LNCaP clone FGC (cell line): ENCODE measurements at regions not wholly inside any gene's neighbourhood (a gene's known extent, or its start where the extent isn't known, plus 50 kb on each side); places are given as distances from the start of the nearest gene placed in this dataset.

Experiments
- DNase-seq: peaks from one replicate; pipeline ENCODE4 v3.0.0-alpha.2; 2011; ENCODE audit warnings: low read depth
- H3K4me3 ChIP-seq: 2 replicates; pipeline ENCODE4 v1.5.1; 2011; ENCODE audit warnings: mild to moderate bottlenecking, low read depth, low read length, control low read depth
- TF ChIP-seq, protein P1 (sequence below): IDR thresholded peaks from 2 replicates; pipeline ENCODE4 v1.5.1; 2012; ENCODE audit warnings: mild to moderate bottlenecking; ENCODE audit not compliant: control insufficient read depth, insufficient read depth; ENCODE audit errors: extremely low read depth

DNA sequence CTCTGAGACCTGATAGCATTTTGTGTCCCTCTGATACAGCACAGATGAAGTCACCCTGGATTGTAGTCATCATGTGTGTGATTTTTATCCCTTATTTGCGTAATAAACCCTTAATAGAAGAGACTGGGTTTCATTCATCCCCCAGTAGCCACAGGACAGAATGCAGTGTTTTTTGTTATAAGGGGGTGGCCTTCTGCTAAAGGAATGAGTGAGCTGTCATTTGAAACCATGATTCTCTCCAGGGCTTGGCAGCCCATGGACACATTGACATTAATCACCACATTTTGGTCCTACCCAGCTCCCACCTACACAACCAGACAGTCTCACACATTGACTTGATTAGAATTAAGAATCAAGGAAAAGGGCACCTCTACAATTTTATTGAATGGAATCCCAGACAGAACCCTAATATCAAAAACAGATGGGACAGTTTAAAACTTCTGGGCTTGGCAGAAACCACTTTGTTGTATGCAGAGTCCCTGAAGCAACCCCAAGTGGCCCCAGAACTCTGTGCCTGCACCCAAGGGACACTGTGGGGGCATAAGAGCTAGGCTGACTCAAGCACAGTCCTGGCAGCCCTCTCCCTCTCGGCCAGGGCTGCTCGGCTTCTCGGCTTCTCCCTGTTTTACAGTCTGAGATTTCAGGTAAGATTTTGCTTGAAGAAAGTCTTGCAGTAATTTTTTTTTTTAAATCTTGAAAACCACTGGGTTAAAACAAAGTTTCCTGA, 254.0 kb upstream of the SLC14A2 start:
- DNase-seq = no peak
- H3K4me3 ChIP-seq = no peak overlapping the region
- TF ChIP-seq, protein P1, sequence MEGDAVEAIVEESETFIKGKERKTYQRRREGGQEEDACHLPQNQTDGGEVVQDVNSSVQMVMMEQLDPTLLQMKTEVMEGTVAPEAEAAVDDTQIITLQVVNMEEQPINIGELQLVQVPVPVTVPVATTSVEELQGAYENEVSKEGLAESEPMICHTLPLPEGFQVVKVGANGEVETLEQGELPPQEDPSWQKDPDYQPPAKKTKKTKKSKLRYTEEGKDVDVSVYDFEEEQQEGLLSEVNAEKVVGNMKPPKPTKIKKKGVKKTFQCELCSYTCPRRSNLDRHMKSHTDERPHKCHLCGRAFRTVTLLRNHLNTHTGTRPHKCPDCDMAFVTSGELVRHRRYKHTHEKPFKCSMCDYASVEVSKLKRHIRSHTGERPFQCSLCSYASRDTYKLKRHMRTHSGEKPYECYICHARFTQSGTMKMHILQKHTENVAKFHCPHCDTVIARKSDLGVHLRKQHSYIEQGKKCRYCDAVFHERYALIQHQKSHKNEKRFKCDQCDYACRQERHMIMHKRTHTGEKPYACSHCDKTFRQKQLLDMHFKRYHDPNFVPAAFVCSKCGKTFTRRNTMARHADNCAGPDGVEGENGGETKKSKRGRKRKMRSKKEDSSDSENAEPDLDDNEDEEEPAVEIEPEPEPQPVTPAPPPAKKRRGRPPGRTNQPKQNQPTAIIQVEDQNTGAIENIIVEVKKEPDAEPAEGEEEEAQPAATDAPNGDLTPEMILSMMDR = no peak

DNA sequence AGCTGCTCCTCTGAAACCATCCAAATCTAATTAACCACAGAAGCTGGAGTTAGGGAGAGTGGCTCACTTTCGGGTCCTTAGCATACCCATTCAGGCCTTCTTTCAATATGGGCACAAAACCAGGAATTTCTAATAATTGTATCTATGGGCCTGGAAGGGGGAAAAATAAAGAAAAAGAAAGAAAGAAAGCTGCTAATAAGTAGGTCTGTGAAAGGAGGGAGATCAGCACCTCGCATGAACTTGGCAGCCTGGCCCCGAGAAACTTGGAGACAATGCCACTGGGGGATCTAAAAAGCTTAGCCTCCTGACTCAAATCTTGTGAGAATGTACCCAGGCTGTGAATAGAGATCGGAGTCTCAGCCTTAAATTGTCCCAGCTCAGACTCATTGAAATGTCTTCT, 252.1 kb upstream of the SLC14A2 start:
- H3K4me3 ChIP-seq = no peak overlapping the region
- TF ChIP-seq, protein P1 = no peak
- no peak for DNase-seq

DNA sequence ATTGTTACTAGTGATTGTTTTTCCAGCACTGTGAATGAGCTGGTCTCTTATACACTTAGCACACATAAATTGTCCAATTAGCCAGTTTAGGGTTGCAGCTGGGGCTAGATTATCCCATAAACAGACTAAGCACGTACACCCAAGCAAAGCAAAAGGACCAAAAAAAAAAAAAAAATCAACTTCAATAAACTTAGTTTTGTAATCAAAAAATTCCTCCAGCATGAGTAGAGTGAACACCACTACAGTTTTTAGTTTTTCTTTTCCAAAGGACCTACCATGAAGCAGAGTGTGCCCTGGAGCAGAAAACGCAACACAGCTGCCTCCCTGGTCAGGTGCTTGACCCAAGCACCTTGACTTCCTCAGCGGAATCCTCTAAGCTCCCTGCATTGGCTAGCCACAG, 249.4 kb upstream of the SLC14A2 start:
- TF ChIP-seq, protein P1 = no peak
- no peak overlapping the region for H3K4me3 ChIP-seq
- DNase-seq = no peak

DNA sequence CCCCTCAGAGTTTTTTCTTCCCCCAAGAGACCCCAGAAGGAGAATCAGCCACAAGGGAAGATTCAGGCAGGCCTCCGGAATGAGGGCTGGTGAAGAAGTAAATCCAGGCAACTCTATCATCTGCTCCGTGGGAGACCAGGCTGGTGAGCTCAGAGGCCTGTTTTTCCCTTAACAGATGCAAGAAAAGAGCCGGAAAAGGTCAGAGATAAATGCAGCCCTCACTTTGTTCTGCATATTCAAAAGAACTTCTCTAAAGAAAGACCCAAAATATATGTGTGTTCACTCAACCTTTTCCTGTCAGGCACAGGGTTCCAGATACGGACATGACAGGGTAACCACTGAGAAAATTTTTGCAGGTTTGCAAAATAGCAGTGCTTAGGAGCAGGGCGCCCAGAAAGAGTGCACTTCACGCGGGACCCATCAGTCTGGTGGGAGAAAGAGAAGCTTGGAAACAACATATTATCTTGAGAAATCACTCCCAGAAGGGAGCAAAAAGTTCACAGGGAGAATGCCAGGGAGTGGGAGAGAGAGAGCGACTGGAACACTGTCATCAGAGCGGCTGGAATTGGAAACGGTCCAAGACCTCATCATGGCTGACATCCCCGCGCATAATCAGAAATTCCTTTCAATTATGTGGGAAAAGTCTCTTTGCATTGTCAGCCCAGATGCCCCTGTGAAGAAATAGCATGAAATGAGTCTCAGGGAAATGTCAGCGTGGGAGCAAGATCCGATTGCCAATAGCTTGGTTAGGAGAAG, 244.8 kb upstream of the SLC14A2 start:
- no peak overlapping the region for H3K4me3 ChIP-seq
- DNase-seq = no peak
- TF ChIP-seq, protein P1 = no peak

DNA sequence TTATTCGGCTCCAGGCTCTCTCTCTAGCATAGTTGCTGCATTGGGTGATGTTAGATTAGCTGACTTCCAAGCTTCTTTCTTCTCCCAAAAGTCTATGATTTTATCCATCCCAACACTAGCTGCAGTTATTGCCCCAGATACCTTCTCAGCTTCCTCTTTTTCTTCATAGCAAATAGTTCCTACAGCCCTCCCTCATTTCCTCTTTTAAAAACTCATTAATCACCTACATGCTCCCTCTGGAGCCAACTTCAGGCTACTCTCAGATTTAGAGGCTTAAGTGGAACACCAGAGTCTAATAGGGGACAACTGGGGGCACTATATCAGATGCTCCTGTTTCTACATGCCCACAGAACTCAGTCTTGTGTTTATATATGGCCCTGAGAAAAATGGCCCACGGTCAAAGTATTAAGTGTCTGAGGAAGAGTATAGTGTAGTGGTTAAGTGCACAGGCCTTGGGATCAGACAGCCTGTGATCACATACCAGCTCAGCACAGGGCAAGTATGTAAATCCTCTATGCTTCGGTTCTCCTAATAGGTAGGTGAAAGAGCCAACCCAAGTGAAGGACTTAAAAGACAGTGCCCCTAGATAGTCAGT, 241.9 kb upstream of the SLC14A2 start:
- TF ChIP-seq, protein P1 = no peak
- no peak for DNase-seq
- no peak overlapping the region for H3K4me3 ChIP-seq

DNA sequence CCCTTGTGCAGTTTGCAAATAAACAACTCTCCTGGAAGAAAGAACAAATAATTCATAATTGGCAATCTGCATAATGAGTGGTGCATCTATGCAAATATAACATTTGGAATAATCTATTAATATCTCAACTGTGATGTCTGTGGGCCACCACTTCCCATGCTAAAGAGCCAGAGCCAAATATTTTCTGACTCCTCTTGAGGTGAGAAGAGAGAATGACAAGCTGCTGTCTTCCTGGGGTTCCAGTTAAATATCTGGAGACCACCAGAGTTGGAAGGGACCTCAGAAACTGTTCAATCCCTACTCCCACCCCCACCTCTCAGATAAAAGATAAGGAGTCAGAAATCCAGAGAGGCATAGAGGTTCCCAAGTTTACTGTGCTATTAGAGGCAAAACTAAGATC, 241.0 kb upstream of the SLC14A2 start:
- no peak overlapping the region for H3K4me3 ChIP-seq
- TF ChIP-seq, protein P1 = no peak
- DNase-seq = no peak
